Fibroblast of skin of right biceps (primary cell): ENCODE measurements at regions not wholly inside any gene's neighbourhood (a gene's known extent, or its start where the extent isn't known, plus 50 kb on each side); places are given as distances from the start of the nearest gene placed in this dataset.
A peak's percentile ranks its signal among the peaks of the same experiment; 100 is the strongest.

ENCODE experiments used
- DNase-seq: peaks from one replicate; pipeline ENCODE4 v3.0.0-alpha.2; 2013

DNA sequence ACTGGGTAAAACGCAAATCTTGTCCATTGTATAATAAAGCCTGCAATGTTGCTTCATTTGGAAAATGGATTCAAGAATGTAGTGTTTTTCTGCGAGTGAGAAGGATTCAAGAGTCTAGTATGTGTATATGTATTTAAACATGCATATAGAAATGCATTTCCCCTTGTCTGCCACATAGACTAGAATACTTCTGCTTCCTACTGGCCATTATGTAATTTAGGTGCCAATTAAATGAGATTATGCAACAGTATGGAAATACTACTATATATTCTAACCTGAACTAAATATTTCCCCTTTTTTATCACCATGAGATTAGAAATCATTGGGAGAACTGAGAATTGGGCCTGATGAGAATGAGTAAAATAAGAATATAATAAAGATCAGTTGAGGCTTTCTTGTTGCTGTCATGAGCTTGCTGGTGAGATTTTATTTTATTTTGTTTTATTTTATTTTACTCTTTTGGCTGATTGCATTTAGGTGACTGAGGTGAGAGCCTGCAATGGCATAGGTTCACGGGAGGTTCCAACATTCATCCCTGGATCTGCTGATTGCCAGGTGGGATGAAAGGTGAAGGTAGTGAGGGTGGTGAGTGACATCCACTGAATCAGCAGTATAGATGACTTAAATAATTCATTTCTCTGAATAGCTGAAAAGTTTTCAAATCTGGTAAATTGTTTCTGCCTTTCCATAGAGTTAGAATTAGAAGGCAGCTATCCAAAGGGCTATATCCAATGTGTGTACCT, 95.6 kb upstream of the SLC4A4 start:
- no peak for DNase-seq

DNA sequence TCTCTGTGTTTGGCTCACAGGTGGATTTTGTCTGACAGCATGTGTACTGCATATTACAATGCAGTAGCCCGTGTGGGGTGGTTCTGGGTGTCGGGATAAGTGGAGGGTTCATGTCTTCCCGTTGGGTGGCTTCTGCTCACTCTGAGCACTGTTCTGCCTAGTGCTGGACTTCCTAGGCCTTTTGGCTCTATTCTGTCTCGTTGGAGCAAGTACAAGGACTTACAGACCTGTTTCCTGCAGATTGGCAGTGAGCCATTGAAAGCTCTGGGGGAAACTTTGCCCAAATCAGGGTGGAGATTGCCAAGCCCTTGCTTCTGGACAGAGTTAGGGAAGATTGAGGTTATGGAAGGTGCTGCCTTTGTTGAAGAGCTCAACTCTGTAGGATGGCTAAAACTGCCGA, 91.1 kb upstream of the SLC4A4 start:
- DNase-seq = no peak

DNA sequence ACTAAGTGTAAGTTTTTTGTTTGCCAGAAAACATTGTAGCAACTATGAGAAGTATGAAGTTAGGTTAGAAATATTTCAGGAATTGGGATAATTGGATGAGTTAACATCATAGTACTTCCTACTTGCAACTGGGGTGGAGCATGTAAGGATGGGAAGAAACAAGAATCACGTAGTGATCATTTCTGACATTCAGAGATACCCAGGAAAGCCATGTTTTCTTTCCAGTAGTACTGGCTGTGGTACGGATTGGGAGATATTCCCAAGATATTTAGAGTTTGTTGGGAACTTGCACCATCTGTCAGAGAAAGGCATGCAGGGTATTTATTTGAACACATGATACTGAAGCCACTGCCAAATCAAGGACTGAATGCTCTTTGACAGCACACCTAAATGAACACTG, 87.6 kb upstream of the SLC4A4 start:
- peak; percentile 85 for DNase-seq

GRCh38 chr4:71253545-71253944, 85.3 kb upstream of the SLC4A4 start:
- no peak for DNase-seq

DNA sequence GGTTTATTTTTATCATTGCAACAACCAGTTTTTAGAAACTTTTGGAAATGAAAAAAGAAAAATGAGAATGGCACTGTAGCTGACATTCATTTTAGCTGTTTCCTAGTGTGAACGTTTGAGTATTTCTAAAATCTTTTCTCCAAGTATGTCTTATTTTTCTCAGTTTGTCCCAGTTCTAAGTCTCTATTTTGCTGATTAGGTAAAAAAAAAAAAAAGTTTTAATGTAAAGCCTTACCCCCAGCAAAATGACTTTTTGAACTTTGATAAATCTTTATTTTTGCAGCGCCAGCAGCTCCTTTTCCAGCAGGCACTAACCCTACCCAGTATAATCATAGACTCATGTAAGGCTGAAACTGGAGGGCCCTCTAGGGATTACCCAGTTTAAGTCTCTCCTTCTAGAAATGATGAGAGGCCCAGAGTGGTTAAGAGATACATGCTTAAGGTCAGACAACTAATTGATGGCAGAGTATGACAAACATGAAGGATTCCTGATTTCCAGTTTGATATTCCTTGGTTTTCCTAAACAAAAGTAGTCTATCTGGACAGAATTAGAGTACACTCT, 84.3 kb upstream of the SLC4A4 start:
- DNase-seq = no peak

- no peak for DNase-seq
Measured at GRCh38 chr4:71255976-71256375, 82.8 kb upstream of the SLC4A4 start.

DNA sequence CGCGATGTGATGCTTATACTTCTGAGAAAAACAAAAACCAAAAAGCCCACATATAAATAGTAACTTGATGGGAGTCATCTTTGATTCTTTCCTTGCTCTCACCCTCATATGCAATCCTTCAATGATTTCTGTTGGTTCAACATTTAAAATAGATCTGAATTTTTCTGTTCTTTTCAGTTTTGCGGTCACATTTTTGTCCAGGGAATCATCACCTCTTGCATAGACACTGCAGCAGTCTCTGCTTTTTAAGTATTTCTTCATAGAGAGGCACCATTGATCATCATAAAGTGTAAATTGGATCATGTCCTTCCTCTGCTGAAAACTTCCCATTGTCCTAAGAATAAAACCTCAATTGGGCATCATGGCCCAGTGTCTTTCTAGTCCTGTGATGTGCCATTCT, 81.1 kb upstream of the SLC4A4 start:
- DNase-seq = peak; percentile 25

- DNase-seq = no peak
Measured at GRCh38 chr4:71258323-71258722, 80.5 kb upstream of the SLC4A4 start.

DNA sequence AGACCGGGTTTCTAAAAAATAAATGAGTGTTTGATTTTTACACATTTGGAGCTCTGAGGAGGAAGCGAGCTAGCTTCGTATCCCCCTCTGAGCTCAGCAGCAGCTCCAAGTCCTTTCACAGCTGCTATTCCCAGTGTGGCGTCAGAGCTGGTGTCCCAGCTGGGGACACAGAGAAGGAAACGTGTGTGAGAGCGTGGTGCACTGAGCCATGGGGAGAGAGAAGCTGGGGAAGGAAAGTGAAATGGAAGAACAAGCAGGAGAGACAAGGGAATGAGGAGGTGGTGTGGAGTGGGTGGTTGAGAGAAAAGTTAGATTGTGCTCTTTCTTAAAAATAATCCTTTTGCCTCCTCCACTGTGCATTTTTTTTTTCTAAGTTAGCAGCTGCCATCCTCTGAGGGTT, 79.5 kb upstream of the SLC4A4 start:
- no peak for DNase-seq

- DNase-seq = peak; percentile 39
Measured at GRCh38 chr4:71259911-71260331, 78.9 kb upstream of the SLC4A4 start.

GRCh38 chr4:71260544-71260943, 78.3 kb upstream of the SLC4A4 start:
- DNase-seq = no peak

DNA sequence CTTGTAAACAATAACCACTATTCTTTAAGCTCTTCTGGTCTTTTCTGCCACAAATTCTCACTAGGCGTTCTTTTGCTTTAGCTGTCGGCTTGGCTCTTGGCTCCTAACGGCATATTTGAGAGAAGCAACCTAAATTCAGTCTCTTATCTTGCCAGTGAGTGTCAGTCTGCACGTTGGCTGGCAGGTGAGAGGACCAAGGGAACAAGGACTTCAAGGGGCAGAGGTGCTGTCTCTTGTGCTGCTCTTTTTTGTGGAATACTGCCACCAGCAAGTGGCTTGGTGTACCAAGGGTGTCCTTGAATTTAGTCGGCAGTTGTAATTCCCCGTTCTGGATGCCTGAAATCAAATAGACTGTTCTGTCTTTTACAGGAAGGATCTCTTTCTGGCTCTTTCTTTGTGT, 77.8 kb upstream of the SLC4A4 start:
- no peak for DNase-seq

- no peak for DNase-seq
Measured at GRCh38 chr4:71261633-71262121, 77.1 kb upstream of the SLC4A4 start.

DNA sequence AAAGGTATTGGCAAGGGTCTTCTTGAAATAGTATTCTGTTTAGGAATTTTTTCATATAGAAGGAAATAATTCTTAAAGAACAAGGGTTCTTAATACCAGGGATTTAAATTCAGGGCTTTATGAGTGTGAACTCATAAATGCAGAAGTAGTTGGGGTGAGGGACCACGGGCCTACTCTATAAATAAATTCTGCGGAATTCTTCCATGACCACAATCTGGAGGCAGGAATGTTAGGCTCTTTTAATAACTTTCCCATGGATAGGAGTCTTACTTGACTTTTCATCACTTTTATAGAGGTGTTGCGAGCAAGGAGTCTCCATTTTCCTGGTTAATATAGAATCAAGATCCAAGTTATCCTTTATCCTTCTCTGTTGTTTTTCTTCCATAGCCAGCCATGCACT, 76.7 kb upstream of the SLC4A4 start:
- DNase-seq = peak; percentile 85

DNA sequence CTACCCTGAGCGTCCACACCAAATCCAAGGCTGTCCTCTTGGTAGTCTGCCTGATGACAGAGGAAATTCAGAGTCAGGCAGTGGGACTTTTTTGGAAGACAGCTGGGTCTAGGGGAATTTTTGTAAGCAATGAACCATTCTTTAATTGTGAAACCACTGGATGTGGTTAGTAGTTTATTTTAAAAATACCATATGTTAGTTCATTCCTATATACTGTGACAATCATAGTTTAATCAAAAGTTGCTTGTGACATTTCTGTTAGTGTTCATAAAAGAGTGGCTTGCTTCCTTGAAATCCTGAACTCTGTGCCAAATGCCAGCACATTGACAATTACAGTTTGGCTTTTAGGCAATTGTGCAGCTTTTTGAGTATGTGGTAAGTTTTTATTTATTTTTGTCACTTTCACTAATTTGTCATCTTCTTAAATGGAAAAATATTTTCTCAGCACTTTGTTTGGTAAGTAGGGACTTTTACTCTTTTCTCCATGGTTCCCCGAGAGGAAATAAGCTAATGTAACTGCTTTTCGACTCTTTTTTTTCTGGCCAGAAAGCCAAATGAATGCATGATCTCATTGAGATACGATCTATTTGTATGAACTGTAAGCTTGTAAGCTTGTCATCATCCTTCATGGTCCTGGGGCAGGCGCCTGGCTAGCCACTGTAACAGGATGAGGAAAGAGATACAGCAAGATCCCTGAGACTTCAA, 72.6 kb upstream of the SLC4A4 start:
- peak; percentile 92 for DNase-seq

DNA sequence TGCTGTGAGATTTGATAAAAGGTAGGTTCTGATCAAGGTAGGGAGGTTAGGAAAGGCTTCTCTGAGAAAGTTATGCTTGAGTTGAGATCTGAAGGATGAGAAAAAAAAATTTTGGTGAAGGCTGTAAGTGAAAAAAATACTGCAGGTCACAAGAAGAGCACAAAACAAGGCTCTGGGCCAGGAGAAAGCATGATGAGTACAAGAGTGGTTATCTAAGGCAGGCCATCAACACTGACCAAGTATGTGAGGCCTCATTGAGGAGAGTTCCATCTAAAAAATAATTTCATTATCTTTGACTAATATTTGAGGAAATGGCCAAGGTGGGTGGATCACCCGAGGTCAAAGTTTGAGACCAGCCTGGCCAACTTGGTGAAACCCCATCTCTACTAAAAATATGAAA, 71.6 kb upstream of the SLC4A4 start:
- DNase-seq = no peak

DNA sequence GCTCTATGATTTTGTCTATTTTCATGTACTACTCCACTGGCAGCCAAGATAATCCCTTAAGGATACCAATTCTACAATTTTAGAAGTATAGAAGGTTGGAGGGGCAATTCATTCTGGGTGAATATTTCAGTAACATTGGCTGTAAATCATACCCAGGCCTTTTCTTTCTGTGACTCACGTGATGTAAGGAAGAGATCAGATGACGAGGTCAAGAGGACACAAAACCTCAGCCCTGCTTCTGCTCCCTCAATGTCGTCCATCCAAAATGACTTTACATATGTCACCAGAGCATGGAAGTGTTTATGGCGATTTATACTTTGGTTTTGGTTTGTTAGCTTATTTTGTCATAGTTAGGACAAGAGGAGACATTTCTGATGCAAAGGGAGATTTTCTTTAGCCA, 70.7 kb upstream of the SLC4A4 start:
- peak; percentile 79 for DNase-seq

- DNase-seq = no peak
Measured at GRCh38 chr4:71269233-71269632, 69.6 kb upstream of the SLC4A4 start.

GRCh38 chr4:71270901-71271300, 67.9 kb upstream of the SLC4A4 start:
- peak; percentile 52 for DNase-seq

- no peak for DNase-seq
Measured at GRCh38 chr4:71272976-71273375, 65.8 kb upstream of the SLC4A4 start.

- DNase-seq = no peak
Measured at GRCh38 chr4:71275004-71275403, 63.8 kb upstream of the SLC4A4 start.

DNA sequence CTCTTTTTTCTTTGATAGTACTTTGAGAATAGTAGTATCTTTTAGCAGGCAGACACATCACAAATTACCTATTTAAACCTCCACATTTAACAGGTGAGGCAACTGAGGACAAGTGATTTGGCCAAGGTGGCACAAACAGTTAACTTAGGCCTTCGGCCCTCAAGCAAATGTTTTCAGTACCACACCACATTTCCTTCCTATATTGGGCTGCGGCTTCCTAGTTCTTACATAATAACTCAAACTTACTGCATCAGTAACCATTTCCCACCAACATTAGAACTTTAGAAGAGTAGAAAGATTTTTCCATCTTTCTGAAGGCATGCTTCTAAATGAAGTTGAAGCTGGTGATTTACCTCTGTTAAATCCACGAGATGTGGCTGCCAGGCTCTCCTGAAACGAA, 63.2 kb upstream of the SLC4A4 start:
- DNase-seq = no peak

GRCh38 chr4:71277353-71277752, 61.5 kb upstream of the SLC4A4 start:
- DNase-seq = no peak

DNA sequence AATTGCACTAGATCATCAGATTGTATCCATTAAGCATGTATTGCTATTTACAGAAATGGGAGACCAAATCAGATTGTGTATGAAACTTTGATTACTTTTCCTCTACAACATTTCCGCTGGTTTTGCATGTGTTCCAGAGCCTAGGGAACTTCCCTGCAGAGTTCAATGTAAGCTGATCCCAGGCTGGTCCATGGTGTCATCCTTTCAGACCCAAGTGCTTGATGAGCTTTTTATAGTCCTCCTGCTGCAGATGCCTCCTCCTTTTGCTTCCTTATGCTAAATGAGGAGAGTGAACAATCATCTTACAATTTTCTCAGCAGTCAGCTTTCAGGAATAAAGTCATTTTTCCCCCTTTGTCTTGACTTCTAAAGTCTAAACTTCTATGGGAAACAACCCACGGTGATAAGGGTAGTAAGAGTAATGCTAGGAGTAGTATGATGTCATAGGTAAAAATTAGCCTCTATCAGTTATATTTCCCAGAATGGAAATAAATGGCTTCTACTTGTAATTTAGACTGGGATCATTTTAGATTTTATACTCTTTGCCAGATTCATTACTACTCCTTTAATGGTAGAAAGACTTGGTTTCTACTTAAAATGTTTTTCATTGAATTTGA, 55.1 kb upstream of the SLC4A4 start:
- DNase-seq = no peak
